C4-2B (cell line): ENCODE measurements at regions not wholly inside any gene's neighbourhood (a gene's known extent, or its start where the extent isn't known, plus 50 kb on each side); places are given as distances from the start of the nearest gene placed in this dataset.

Source experiments
- CTCF ChIP-seq: fragments of 450-650 bp; conservative IDR thresholded peaks from 2 replicates; pipeline ENCODE4 v1.5.1; 2017; ENCODE audit warnings: mild to moderate bottlenecking
- ZFX ChIP-seq: fragments of 450-650 bp; IDR thresholded peaks from 2 replicates; pipeline ENCODE4 v1.6.1; 2017

- TF ChIP-seq CTCF = no peak
- no peak for TF ChIP-seq ZFX
These were observed 248.0 kb upstream of the KCNIP4 start for GRCh38 chr4:22196551-22196950.
